Body of pancreas (tissue), 4 donors: ENCODE measurements at regions not wholly inside any gene's neighbourhood (a gene's known extent, or its start where the extent isn't known, plus 50 kb on each side); places are given as distances from the start of the nearest gene placed in this dataset.

Experiments
- CTCF ChIP-seq, 7 experiments: fragments of 450-650 bp in 4 of 7; fragments of 200-600 bp in 3 of 7; sonication (generic) in 3 of 7; IDR thresholded peaks; one replicate each; pipeline ENCODE4 v1.5.1; 2016 to 2019; ENCODE audit warnings: antibody characterized with exemption in 7 of 7
- POLR2A ChIP-seq, 3 donors: fragments of 450-650 bp; IDR thresholded peaks; one replicate each; pipeline ENCODE4 v1.6.1; 2016; ENCODE audit warnings: antibody characterized with exemption in 3 of 3, mild to moderate bottlenecking in 2 of 3

GRCh38 chr4:135775909-135776308 lies 1574.3 kb upstream of the PABPC4L start:
- TF ChIP-seq POLR2A (IDR thresholded peaks at IDR 0.05) (no peak), CTCF (IDR thresholded peaks at IDR 0.05) (no peak)
